ENCODE measurements at regions not wholly inside any gene's neighbourhood (a gene's known extent, or its start where the extent isn't known, plus 50 kb on each side); places are given as distances from the start of the nearest gene placed in this dataset.

DNA sequence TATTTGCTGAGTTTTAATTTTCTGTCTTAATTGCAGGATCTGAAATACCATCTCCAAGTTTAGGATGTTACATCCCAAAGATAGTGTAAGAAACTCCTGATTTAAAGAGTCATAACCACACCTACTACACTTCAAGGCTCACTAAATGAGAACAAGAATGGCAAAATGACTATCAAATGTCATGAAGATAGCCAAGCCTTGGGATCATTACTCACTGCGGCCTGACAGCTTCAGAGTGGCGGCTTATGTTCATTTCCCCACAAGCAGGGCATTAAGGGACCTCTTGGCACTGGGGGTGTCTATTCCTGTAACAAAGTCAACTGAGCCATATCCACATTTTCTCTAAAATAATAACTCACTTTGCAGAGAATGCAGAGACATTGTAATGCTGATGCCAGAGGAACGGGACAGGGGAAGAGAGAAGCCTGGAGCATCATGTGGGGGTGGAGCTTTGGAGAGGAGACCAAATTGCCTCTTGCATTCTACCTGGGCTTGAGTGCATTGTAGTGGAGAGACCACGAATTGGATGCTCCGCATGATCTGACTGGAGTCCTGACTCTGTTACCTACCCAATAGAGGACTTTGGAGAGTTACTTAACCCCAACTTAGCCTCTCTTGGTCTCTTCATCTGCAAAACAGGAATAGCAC is 219.2 kb downstream of the OPA1 start:
- Histone ChIP-seq H3K9ac (no peak overlapping the region), H3K4me3 (no peak overlapping the region), H4K20me1 (no peaks in the 10 kb centered on the region), H3K4me1 (no peaks in the 10 kb centered on the region), H3K27ac (no peak overlapping the region), H3K9me3 (replicated peaks in 1 of 11) (no peaks in the 10 kb centered on the region), H3K27me3 (peaks cover 0 to 12% (median 10%) of the 10 kb centered on the region in 11 experiments; a peak in 19 of 22 replicates), H3K4me2 (no peak overlapping the region), H3K36me3 (no peaks in the 10 kb centered on the region)
- no peak for TF ChIP-seq Cebpa-rat (IDR thresholded peaks at IDR 0.05)

DNA sequence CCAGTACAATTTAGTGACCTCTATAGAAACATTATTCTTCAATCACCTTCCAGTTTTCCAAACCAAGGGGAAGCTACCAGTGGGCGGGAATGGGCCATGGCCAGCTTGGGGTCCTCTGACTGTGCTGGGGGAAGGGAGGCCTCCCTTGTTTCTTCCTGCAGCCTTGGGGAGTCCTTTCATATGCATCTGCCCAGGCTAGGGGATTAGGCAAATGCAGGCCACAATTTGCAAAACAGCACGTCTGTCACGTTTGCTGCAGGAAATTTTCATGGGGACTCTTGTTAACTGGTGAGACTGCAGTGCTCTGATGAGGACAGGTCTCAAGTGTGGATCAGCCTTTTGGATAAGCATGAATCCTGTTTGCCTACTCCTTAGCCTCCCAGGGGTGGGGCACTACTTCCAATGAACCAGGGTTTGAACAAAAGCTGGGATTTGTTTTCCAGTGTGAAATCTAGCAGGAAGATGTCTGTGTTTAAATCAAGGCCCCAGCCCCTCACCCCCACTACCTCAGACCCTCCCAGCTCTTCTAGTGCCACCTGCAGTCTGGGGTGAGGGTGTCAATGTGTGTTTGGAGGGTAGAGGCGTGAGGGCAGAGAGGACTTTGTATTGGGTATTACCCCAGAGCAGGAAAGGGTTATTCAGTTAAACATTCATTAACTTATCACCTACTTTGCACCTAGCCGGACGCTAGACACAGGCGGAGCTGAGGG is 219.9 kb downstream of the OPA1 start:
- peaks cover 0 to 6% (median 3%) of the 10 kb centered on the region in 11 experiments; a peak in 6 of 22 replicates for H3K27me3 ChIP-seq
- H3K27ac ChIP-seq: no peak overlapping the region
- no peak overlapping the region for H3K4me3 ChIP-seq
- H3K9ac ChIP-seq: no peak overlapping the region
- no peak for TF ChIP-seq Cebpa-rat (IDR thresholded peaks at IDR 0.05)
- H3K4me2 ChIP-seq: no peak overlapping the region
- no peaks in the 10 kb centered on the region for H3K36me3 ChIP-seq
- no peaks in the 10 kb centered on the region for H3K4me1 ChIP-seq
- no peaks in the 10 kb centered on the region for H4K20me1 ChIP-seq
- H3K9me3 ChIP-seq (replicated peaks in 1 of 11): no peaks in the 10 kb centered on the region

- Histone ChIP-seq H3K36me3 (no peaks in the 10 kb centered on the region), H3K9ac (no peak overlapping the region), H3K27ac (no peak overlapping the region), H3K4me3 (no peak overlapping the region), H4K20me1 (no peaks in the 10 kb centered on the region), H3K27me3 (peaks cover 0 to under 1% (median 0%) of the 10 kb centered on the region in 11 experiments; a peak in 1 of 22 replicates), H3K4me2 (no peak overlapping the region), H3K4me1 (no peaks in the 10 kb centered on the region), H3K9me3 (replicated peaks in 1 of 11) (no peaks in the 10 kb centered on the region)
- TF ChIP-seq Cebpa-rat (IDR thresholded peaks at IDR 0.05): no peak
These were observed 220.5 kb downstream of the OPA1 start for GRCh38 chr3:193813501-193813830.

DNA sequence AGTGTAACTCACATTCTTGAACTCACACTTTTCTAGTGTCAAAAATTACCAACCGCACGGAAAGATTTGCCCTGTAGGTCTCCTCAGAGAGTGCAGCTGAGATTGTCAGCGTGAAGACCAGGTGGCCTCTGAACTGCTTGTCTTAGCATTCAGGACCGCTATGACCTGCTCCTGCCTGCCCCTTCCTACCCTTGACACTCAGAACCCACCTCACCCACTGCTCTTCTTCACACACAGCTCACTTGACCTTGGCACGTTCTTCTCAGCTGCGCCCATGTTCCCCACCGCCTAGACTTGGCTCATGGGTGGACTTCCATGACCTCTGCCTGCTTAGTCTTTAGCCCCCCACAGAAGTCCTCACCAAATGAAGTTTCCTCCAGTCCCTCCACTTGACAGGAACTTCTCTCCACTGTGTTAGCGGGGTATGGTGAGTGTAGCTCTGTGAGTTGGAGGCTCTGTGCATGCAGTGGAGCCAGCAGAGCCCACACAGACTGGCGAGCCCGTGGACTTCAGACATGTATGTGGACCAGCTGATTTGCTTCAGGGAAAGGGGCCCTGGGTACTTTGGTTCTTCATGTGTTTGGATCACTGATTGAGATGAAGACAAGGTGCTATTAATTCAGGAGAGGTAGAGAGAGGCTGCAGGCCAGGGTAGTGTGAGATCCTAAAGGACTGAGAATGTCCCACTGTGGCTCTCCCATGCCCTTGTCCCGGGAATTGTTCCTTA is 221.3 kb downstream of the OPA1 start:
- H3K4me1 ChIP-seq: no peaks in the 10 kb centered on the region
- no peak overlapping the region for H3K9ac ChIP-seq
- no peaks in the 10 kb centered on the region for H3K9me3 ChIP-seq (replicated peaks in 1 of 11)

GRCh38 chr3:193815246-193816027 is 222.4 kb downstream of the OPA1 start:
- no peaks in the 10 kb centered on the region for H3K9me3 ChIP-seq (replicated peaks in 1 of 11)
- H3K9ac ChIP-seq: no peak overlapping the region
- no peaks in the 10 kb centered on the region for H3K27me3 ChIP-seq
- no peak overlapping the region for H3K4me3 ChIP-seq
- no peak overlapping the region for H3K4me2 ChIP-seq
- H3K27ac ChIP-seq: no peak overlapping the region
- no peak for TF ChIP-seq Cebpa-rat (IDR thresholded peaks at IDR 0.05)
- no peaks in the 10 kb centered on the region for H3K4me1 ChIP-seq
- H4K20me1 ChIP-seq: no peaks in the 10 kb centered on the region
- H3K36me3 ChIP-seq: no peaks in the 10 kb centered on the region

More for the DNA sequence above, 221.3 kb downstream of the OPA1 start:
- TF ChIP-seq Cebpa-rat (IDR thresholded peaks at IDR 0.05): no peak
- Histone ChIP-seq H3K36me3 (no peaks in the 10 kb centered on the region), H3K4me3 (no peak overlapping the region), H3K27ac (no peak overlapping the region), H3K27me3 (no peaks in the 10 kb centered on the region), H3K4me2 (no peak overlapping the region), H4K20me1 (no peaks in the 10 kb centered on the region)

DNA sequence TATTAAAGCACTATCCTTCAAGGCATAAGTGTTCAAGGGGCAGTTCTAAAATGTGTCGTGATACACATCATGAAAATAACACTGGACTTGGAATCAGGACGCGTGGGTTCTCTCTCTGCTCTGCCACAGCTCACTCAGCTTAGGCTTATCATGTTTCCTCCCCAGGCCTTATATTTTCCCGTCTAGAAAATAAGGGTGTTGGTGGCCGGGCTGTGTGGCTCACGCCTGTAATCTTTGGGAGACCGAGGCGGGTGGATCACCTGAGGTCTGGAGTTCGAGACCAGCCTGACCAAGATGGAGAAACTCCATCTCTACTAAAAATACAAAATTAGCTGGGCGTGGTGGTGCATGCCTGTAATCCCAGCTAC is 223.0 kb downstream of the OPA1 start:
- no peaks in the 10 kb centered on the region for H4K20me1 ChIP-seq
- no peak overlapping the region for H3K4me2 ChIP-seq
- peaks cover 0 to 6% (median 4%) of the 10 kb centered on the region in 10 experiments; a peak in 10 of 20 replicates for H3K4me1 ChIP-seq
- H3K9ac ChIP-seq: no peak overlapping the region
- no peak for TF ChIP-seq Cebpa-rat (IDR thresholded peaks at IDR 0.05)
- H3K9me3 ChIP-seq (replicated peaks in 1 of 11): no peaks in the 10 kb centered on the region
- no peaks in the 10 kb centered on the region for H3K27me3 ChIP-seq
- no peak overlapping the region for H3K4me3 ChIP-seq
- H3K27ac ChIP-seq: no peak overlapping the region
- H3K36me3 ChIP-seq: no peaks in the 10 kb centered on the region

GRCh38 chr3:193816656-193817311 is 223.8 kb downstream of the OPA1 start:
- Histone ChIP-seq H3K27ac (no peak overlapping the region), H4K20me1 (no peaks in the 10 kb centered on the region), H3K9ac (no peak overlapping the region), H3K9me3 (replicated peaks in 1 of 11) (no peaks in the 10 kb centered on the region), H3K36me3 (no peaks in the 10 kb centered on the region), H3K27me3 (no peaks in the 10 kb centered on the region), H3K4me2 (no peak overlapping the region), H3K4me1 (peaks cover 0 to 12% (median 8%) of the 10 kb centered on the region in 10 experiments; a peak in 10 of 20 replicates), H3K4me3 (no peak overlapping the region)
- no peak for TF ChIP-seq Cebpa-rat (IDR thresholded peaks at IDR 0.05)

DNA sequence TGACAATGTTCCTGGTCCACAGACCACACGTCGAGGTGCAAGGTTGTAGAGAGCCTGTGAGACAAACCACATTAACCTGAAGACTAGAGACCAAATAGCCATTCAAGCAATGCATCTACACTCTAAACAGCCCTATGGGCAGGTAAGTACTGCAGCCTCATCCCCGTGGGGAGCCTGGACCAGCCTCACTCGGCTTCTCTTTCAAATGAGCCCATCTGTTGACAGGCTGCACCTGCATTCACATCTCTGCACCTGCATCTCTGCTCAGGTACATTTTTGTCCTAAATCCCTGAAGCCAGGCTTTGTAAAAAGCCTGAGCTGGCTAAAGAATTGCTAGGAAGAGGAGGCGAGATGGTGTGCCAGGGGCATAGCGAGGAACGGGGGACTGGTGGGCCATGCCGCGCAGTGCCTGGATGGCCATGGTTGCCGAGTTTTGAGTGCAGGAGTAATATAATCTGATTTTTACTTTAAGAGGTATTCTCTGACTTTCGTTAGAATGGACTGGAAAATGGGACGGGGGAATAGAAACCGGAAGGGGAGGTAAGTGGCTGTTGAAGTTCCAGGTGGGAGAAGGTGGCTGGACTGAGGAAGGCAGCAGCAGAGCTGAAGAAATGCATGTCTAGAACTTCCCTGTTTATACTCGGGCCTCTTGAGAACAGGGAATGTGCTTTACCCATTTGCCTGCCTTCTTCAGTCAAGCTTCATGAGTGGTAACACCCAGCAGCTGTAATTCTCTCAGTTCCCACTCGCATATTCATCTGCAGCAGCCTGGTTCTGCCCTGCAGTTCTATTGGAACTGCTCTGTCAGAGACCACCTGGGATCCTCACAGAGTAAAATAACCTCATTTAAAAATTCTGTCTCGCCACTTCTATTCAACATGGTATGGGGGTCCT is 226.4 kb downstream of the OPA1 start:
- Histone ChIP-seq H3K4me2 (no peak overlapping the region), H3K27me3 (no peaks in the 10 kb centered on the region), H3K4me3 (no peak overlapping the region), H3K4me1 (peaks cover 0 to 12% (median 8%) of the 10 kb centered on the region in 10 experiments; a peak in 10 of 20 replicates), H3K9me3 (replicated peaks in 1 of 11) (no peaks in the 10 kb centered on the region), H3K27ac (no peak overlapping the region), H4K20me1 (no peaks in the 10 kb centered on the region), H3K36me3 (no peaks in the 10 kb centered on the region), H3K9ac (no peak overlapping the region)
- TF ChIP-seq Cebpa-rat (IDR thresholded peaks at IDR 0.05): no peak

Measured in BLaER1 treated with 17β-estradiol and CSF1 and Interleukin-3, amounts not matched to agents 10 nM and 100 nM (cell line).